ENCODE measurements at regions not wholly inside any gene's neighbourhood (a gene's known extent, or its start where the extent isn't known, plus 50 kb on each side); places are given as distances from the start of the nearest gene placed in this dataset.
"Not testable (repeated sequence)": the region's sequence is repeated elsewhere in the genome, so short reads cannot be mapped to it uniquely, and the experiment has no call there.

DNA sequence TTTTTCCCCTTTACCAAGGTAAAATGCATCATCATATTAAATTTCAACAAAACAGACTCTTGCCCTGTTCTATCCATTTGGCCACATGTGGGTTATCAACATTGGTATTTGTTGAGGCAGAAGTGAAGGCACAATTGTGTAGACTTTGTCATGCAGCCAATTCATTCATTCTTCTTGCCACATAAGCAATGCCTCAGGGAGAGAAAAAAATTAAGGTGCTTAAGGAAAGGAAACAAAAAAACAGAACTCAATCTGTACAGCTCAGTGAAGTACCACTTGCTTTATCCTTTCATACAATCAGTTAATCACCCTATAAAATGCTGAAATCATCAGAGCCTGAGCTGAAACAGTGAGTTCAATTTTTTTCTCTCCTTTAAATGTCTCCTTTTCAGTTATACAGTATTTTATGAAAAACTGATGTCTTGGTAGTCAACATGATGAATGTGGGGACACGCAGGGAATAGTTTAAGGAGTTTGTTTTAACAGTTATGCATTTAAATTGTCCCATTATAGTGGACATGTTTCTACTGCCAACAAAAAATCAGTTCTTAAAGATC, 588.9 kb downstream of the MFSD1 start:
- 81% methylated on average over 1 of the region's 1 CpG; no CpG with 5 or more reads in 1 of the 2 experiments for WGBS, 2 experiments (ENCODE audit: insufficient coverage in 1 of 2, insufficient read length in 1 of 2)
- H3K36me3 Mint-ChIP-seq (ENCODE audit: low read depth): no peaks in the 10 kb centered on the region
- H3K27ac Mint-ChIP-seq: no peak overlapping the region
- TF ChIP-seq, protein P1, sequence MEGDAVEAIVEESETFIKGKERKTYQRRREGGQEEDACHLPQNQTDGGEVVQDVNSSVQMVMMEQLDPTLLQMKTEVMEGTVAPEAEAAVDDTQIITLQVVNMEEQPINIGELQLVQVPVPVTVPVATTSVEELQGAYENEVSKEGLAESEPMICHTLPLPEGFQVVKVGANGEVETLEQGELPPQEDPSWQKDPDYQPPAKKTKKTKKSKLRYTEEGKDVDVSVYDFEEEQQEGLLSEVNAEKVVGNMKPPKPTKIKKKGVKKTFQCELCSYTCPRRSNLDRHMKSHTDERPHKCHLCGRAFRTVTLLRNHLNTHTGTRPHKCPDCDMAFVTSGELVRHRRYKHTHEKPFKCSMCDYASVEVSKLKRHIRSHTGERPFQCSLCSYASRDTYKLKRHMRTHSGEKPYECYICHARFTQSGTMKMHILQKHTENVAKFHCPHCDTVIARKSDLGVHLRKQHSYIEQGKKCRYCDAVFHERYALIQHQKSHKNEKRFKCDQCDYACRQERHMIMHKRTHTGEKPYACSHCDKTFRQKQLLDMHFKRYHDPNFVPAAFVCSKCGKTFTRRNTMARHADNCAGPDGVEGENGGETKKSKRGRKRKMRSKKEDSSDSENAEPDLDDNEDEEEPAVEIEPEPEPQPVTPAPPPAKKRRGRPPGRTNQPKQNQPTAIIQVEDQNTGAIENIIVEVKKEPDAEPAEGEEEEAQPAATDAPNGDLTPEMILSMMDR (conservative IDR thresholded peaks at IDR 0.05): no peak
- no peaks in the 10 kb centered on the region for H3K27me3 Mint-ChIP-seq (ENCODE audit: insufficient read depth)
- no peaks in the 10 kb centered on the region for H3K36me3 ChIP-seq (ENCODE audit: control insufficient read depth, insufficient read depth, low read length)
- H3K4me3 ChIP-seq (ENCODE audit: low read length): no peak overlapping the region
- H3K9me3 Mint-ChIP-seq: peaks cover 7% of the 10 kb centered on the region
- no peak overlapping the region for H3K9ac ChIP-seq (ENCODE audit: extremely low read depth, low read length, poor library complexity, severe bottlenecking)
- H3K9me3 ChIP-seq (ENCODE audit: control insufficient read depth, low read length): no peaks in the 10 kb centered on the region
- no peak overlapping the region for H3K4me3 Mint-ChIP-seq
- no peaks in the 10 kb centered on the region for H3K27me3 ChIP-seq (ENCODE audit: control insufficient read depth, insufficient read depth, low read length, poor library complexity, severe bottlenecking)
- no peaks in the 10 kb centered on the region for H3K4me1 ChIP-seq (ENCODE audit: control insufficient read depth, insufficient read depth, low read length)
- no peak for DNase-seq
- H3K27ac ChIP-seq (ENCODE audit: low read depth, low read length): no peak overlapping the region
- H3K4me1 Mint-ChIP-seq: no peaks in the 10 kb centered on the region

DNA sequence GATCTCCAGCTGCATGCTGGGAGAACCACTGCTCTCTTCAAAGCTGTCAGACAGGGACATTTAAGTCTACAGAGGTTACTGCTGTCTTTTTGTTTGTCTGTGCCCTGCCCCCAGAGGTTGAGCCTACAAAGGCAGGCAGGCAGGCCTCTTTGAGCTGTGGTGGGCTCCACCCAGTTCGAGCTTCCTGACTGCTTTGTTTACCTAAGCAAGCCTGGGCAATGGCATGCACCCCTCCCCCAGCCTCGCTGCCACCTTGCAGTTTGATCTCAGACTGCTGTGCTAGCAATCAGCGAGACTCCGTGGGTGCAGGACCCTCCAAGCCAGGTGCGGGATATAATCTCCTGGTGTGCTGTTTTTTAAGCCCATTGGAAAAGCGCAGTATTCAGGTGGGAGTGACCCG, 591.0 kb upstream of the IL12A start:
- H3K9me3 Mint-ChIP-seq: peaks cover 19% of the 10 kb centered on the region
- H3K27me3 ChIP-seq (ENCODE audit: control insufficient read depth, insufficient read depth, low read length, poor library complexity, severe bottlenecking); H3K9ac ChIP-seq (ENCODE audit: extremely low read depth, low read length, poor library complexity, severe bottlenecking); H3K4me1 ChIP-seq (ENCODE audit: control insufficient read depth, insufficient read depth, low read length); H3K4me3 Mint-ChIP-seq; H3K4me1 Mint-ChIP-seq; H3K36me3 Mint-ChIP-seq (ENCODE audit: low read depth); H3K27me3 Mint-ChIP-seq (ENCODE audit: insufficient read depth); H3K36me3 ChIP-seq (ENCODE audit: control insufficient read depth, insufficient read depth, low read length); H3K27ac ChIP-seq (ENCODE audit: low read depth, low read length); DNase-seq; H3K4me3 ChIP-seq (ENCODE audit: low read length); H3K27ac Mint-ChIP-seq; H3K9me3 ChIP-seq (ENCODE audit: control insufficient read depth, low read length): not testable (repeated sequence)
- WGBS, 2 experiments (ENCODE audit: insufficient coverage in 1 of 2, insufficient read length in 1 of 2): 38 to 90% methylated on average over 1 to 7 of the region's 7 CpGs

DNA sequence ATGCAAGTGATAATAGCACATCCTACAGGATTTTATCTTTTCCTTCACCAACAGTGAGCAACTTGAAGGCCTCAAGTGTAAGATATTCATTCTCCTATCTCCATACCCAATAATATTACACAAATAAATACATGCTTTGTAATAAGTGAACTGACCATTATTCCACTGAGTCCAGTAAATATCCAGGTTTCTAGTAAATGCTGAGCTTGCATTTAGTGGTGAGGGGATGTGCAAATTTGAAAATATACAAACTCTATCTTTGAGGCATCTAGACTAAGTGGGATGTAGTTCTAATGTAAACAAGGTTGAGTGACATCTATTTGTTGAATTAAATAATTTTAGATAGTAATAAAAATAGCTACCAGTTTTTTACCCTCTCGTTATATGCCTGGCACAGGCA, 587.6 kb upstream of the IL12A start:
- Mint-ChIP-seq H3K9me3 (peaks cover 19% of the 10 kb centered on the region), H3K36me3 (ENCODE audit: low read depth) (peaks cover 6% of the 10 kb centered on the region), H3K27ac (no peak overlapping the region), H3K4me1 (no peaks in the 10 kb centered on the region), H3K27me3 (ENCODE audit: insufficient read depth) (no peaks in the 10 kb centered on the region), H3K4me3 (no peak overlapping the region)
- no peak for DNase-seq
- Histone ChIP-seq H3K9me3 (ENCODE audit: control insufficient read depth, low read length) (peaks cover 7% of the 10 kb centered on the region), H3K4me1 (ENCODE audit: control insufficient read depth, insufficient read depth, low read length) (no peaks in the 10 kb centered on the region), H3K4me3 (ENCODE audit: low read length) (no peak overlapping the region), H3K27me3 (ENCODE audit: control insufficient read depth, insufficient read depth, low read length, poor library complexity, severe bottlenecking) (no peaks in the 10 kb centered on the region), H3K9ac (ENCODE audit: extremely low read depth, low read length, poor library complexity, severe bottlenecking) (no peak overlapping the region), H3K27ac (ENCODE audit: low read depth, low read length) (no peak overlapping the region), H3K36me3 (ENCODE audit: control insufficient read depth, insufficient read depth, low read length) (no peaks in the 10 kb centered on the region)
- TF ChIP-seq, protein P1 (conservative IDR thresholded peaks at IDR 0.05): no peak
- WGBS, 2 experiments (ENCODE audit: insufficient coverage in 1 of 2, insufficient read length in 1 of 2): no CpG with 5 or more reads among the region's 1 CpG

DNA sequence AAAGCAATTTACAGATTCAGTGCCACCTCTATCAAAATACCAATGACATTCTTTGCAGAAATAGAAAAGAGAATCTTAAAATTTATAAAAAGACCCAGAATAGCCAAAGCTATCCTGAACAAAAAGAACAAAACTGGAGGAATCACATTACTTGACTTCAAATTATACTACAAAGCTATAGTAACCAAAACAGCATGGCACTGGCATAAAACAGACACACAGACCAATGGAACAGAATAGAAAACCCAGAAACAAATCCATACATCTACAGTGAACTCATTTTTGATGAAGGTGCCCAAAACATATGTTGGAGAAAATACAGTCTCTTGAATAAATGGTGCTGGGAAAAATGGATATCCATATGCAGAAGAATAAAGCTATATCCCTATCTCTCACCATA, 578.9 kb upstream of the IL12A start:
- peaks cover 30% of the 10 kb centered on the region for H3K9me3 Mint-ChIP-seq
- H3K36me3 Mint-ChIP-seq (ENCODE audit: low read depth); H3K27me3 ChIP-seq (ENCODE audit: control insufficient read depth, insufficient read depth, low read length, poor library complexity, severe bottlenecking); H3K27ac ChIP-seq (ENCODE audit: low read depth, low read length); H3K9me3 ChIP-seq (ENCODE audit: control insufficient read depth, low read length); H3K4me1 Mint-ChIP-seq; H3K4me1 ChIP-seq (ENCODE audit: control insufficient read depth, insufficient read depth, low read length); DNase-seq; H3K4me3 Mint-ChIP-seq; H3K36me3 ChIP-seq (ENCODE audit: control insufficient read depth, insufficient read depth, low read length); H3K4me3 ChIP-seq (ENCODE audit: low read length); H3K27ac Mint-ChIP-seq; H3K9ac ChIP-seq (ENCODE audit: extremely low read depth, low read length, poor library complexity, severe bottlenecking); H3K27me3 Mint-ChIP-seq (ENCODE audit: insufficient read depth): not testable (repeated sequence)

Data from endodermal cell (in vitro differentiated cells).